HG02623 (cell line): ENCODE measurements at regions not wholly inside any gene's neighbourhood (a gene's known extent, or its start where the extent isn't known, plus 50 kb on each side); places are given as distances from the start of the nearest gene placed in this dataset.

Experiments used
- ATAC-seq: cut with Tn5 transposase; IDR thresholded peaks from one replicate; pipeline ENCODE4 v1.9.1; 2021; ENCODE audit warnings: moderate library complexity; ENCODE audit not compliant: unreplicated experiment

DNA sequence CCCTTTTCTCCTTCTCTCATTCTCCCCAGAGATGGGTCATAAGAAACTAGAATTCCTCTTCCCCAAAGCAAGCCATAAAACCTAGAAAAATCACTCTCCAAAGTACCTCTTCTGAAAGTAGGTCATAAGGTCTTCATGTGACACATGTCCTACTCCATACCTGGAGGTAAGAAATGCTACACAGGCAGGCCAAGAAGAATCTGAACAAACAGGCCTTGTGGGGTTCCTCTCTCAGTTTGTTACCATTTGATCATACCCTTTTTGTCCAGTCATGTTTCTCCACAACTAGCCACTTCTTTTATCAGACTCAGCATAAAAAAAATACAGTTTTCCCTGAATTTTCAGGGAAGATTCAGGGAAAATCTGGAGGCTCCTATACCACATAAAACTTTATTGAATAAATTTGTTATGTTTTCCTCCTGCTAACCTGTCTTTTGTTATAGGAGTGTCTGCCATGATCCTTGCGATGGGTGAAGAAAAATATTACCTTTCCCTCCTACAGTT lies 134.4 kb upstream of the LMO4 start:
- ATAC-seq = no peak

DNA sequence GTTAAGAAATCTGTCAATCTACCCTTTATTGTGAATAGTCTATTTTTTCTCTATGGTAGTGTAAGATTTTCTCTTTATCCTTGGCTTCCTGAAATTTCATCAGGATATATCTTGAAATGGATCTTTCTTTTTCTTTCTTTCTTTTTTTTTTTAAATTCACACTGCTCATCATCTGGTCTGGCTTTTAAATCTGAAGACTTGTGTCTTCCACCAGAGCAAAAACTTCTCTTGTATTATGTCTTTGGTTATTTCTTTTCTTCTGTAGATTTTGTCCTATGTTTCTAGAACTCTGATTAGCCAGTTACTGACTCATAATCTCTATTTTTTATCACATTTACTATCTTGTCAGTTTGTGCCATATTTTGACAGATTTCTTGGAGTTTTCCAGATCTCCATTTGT lies 133.8 kb upstream of the LMO4 start:
- no peak for ATAC-seq

DNA sequence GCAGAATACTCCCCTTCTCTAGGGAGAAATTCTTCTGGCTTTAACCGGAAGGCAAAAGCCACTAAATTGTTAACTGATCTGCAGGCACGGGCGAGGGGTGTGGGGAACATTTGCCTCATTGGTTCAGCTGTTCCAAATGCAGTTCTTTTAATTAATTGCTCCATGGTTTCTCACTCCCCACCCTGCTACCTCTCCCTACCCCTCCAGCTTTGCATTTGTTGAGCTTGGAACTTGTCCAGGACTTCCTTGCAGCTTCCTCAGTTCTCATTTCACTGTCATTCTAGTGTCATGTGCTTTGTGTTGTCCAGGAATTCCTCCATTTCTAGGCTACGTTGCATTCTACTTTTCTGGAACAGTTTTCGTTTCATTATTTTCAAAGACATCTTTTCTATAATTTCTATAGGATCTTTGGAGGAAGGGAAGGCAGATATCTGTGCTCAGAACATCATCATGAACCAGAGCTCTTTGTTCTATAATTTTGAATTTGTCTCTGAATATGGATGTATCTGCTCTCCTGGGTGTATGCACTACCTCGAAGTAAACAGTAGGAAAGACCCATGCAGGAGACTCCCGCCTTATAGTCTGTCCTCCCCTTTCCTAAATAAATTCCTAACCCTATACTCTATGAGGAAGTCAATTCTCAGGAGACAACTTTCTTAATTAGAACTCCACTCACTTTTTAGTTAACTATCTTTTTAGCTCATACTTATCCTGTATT lies 132.4 kb upstream of the LMO4 start:
- no peak for ATAC-seq

DNA sequence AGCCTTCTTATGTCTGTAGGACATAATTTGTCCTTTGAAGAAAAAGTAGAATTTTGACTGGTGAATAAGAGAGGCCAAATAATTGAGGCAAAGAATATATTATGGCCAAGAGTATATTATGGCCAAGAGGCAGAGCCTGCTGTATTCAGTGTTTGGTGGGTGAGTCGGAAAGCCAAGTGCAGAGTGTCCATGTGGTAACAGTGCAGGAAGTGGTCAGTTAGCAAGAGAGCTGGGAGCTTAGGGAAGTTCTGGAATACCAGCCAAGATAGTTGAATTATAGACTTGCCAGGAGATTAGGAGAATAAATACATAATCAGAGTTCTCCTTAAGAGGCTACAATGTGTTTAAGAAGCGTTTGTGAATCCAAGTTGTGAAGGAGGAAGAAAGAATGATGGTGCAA lies 131.5 kb upstream of the LMO4 start:
- ATAC-seq = no peak

DNA sequence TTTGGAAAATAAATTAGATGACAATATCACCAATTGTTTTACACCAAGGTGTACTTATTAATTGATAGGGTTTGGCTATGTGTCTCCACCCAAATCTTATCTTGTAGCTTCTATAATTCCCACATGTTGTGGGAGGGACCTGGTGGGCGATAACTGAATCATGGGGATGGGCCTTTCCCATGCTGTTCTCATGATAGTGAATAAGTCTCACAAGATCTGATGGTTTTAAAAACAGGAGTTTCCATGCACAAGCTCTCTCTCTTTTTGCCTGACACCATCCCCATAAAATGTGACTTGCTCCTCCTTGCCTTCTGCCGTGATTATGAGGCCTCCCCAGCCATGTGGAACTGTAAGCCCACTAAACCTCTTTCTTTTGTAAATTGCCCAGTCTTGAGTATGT lies 131.0 kb upstream of the LMO4 start:
- ATAC-seq = no peak

DNA sequence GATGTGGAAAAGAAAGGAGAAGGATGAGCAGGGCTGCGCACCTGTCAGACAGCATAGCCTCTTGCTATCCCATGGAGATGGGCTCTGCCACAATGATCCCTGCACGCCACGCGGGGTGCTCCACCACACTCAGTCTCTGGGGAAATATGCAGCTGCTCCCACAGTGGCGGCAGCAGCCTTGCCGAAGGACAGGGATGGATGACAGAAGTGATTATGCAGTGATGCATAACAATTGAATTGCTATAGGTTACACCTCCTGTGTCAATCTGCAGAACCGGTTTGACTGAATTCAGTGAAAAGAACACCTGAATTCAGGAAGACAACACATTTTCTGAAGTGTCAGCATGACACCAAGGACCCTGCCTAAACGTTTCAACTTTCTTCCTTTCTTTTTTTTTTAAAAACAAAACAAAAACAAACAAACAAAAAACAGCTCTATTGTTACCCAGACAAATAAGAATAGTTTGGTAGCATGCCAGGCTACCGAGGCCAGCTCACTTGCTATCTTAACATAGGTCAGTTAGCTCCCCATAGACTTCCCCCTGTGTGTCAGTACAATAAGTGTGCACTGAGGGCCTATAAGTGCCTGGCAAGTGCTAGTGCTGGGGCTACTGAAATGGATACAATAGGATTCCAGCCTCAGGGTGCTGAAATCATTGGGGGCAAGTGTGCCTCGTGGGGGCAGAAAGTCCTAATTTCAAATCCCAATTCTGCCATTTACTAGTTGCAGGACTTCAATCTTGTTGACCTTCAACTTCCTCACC lies 127.6 kb upstream of the LMO4 start:
- no peak for ATAC-seq

DNA sequence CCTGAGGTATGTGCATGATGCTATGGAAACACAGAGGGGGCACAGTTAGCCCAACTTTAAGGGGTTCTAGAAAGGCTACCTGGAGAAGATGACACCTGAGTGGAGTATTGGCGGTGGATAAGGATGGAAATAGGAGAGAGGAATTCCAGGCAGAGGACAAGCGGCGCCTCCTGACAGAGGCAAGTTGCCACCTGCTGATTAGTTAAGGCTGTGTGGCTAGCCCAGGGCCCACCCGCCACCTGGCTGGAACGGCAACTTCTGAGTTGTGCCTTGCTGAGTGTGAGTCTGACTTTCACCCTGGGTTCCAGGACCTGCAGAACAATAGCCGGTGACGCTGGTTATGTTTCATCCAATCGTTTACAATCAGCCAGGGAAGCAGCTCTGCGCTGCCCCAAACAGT lies 126.9 kb upstream of the LMO4 start:
- ATAC-seq = no peak

DNA sequence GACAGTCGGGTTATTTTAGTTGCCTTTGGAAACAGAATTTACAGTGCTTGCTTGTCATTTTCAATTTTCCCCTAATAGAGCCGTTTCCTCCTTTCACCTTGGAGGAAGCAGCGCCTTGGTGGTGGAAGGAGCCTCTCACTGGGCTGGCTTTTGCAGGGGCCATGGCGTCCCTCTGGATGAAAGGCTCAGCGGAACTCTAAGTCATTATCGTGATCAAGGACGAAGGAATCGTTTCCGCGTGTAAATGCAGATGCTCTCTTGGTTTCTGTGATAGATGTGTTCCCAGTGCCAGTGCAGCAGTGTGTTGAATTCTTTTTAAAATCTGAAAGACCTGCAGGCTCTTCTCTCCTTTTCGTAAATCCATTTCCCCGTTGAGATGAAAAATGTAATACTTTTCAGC lies 126.2 kb upstream of the LMO4 start:
- ATAC-seq = no peak

DNA sequence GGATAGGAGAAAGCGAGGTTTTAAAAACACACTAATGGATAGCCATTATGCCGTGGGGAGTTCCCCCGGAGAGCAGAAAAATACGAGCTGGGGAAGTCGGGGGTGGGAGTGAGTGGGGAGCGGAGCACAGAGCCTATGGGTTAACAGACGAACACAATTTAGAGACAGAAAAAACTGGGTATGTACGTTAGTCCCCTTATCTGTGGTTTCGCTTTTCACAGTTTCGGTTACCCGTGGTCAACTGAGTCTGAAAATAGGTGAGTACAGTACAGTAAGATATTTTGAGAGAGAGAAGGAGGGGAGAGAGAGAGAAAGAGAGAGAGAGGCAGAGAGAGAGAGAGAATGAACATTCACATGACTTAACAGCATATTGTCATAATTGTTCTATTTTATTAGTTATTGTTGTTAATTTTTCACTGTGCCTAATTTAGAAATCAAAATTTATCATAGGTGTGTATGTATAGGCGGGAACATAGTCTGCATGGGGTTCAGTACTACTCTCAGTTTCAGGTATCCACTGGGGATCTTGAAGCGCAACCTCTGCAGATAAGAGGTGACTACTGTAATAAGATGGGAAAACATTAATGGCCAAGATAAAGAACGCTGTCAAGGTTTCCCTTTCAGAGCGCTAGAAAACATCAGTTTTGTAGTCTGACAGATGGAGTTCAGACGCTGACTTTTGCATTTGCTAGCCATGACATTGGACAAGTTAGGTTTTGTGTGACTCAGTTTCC lies 125.6 kb upstream of the LMO4 start:
- ATAC-seq = peak; percentile 84

DNA sequence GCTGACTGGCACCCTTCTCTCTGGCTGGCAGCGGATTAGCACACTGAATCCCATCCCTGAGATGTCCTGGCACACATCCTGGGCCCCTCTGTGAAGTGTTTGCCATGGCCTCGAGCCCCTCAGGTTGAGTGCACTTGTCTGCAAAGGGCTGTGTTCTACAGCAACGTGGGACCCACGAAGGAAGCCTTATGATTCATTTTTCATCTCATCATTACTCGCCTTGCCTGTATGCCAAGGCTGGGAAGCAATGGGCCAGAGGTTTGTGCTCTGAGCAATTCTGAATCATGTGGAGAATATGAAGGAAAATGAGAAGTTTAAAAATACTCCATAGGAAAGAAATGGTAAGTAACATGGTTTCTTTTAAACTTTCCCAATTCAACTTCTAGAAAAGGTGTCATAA lies 124.8 kb upstream of the LMO4 start:
- no peak for ATAC-seq

DNA sequence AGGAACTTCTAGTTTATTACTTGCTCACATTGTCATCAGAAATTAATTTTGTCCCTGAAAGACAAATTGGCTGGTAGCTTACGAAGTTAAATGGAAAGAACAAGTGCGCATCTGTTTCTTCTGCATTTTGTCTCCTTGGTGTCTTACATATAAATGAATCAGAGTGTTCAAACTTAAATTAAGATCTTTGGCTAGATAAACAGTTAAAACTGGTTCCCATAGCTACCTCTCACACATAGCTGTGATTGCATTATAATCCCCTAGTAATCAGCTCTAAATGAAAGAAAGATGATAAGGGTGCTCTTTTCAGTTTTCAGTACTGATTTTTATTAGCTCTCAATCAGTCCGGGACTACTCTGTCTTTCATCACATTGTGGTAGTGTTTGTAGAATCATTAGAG lies 124.2 kb upstream of the LMO4 start:
- ATAC-seq = no peak

DNA sequence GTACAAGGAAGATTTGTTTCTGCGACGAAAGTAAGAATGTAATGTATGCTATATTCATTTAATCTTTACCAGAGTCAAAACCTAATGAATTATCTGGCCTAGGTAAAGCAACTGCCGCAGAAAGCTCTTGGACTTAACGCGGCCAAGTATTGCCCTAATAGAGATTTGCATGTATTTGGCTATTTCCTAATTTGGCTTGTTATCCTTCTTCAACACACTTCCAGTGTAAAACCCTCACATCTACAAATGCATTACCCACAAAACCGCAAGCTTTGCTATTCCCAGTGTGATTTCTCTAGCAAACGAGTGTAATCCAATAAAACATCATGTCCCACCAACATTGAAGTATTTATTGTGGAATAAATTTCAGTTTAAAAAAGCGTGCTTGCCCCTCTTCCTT lies 123.8 kb upstream of the LMO4 start:
- ATAC-seq = no peak

DNA sequence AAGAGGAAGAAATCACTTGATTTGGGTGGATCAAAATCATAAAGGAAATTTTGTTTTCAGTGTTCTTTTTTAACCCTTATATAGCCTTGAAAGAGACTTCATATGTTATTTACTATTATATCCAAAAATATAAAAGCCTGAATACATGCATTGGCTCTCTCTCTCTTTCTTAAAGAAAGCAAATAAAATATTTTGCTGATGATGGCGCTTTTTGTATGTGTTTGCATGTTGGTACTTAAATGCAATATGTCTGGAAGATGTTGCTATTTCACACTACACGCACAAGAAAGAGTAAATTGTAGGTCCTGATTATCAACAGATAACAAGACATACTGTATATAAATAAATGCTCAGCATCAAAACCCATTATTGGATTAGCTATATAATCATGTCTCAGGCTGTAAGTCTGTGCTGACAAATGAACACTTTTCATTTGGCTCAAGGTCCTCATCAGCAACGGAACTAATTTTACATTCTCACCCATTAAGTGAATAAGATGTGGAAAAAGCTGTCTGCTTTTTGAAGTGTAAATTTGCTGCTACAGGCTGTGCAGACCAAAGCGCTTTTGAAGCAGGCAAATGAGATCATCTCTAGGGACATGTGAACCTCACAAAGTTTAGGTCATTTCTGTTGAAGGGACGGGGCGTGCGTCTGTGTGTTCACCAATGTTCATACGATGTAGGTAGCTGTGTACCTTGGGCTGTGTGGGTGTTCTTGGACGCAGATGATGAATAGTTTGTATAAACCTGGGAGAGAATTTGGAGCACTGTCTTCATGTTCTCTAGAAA lies 122.4 kb upstream of the LMO4 start:
- ATAC-seq = no peak

DNA sequence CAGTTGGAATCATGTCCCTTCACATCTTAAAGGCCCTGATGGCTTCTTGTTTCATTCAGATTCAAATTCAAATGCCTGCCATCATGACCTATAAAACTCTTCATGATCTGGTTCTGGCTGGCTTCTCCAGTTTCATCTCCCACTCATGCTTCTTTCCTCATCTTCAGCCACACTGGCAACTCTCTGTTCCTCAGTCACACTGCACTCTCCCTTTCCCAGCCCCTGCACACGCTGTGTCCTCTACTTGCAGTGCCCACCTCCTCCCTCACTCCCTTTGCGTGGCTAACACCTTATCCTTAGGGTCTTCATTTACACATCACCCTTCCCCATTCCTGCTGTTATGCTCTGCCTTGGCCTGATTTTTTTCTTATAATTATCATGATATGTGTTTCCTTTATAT lies 120.6 kb upstream of the LMO4 start:
- no peak for ATAC-seq

DNA sequence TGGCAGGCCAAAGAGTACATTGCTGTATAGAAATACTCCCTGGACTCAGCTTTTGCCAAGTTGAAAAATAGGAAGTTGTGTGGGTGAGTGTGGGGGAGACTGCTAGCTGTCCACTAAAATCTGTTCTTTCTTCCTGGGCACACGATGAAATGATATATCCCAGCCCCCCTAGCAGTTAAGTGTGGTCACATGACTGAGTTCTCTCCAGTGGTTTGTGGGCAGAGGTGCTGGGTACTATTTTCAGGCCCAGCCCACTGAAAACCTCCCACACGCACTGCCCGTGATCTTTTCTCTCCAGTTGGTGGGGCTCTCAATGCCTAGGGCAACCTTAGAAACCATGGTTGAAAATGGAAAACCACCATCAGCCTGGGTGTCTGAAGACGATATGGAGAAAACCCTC lies 119.7 kb upstream of the LMO4 start:
- no peak for ATAC-seq

DNA sequence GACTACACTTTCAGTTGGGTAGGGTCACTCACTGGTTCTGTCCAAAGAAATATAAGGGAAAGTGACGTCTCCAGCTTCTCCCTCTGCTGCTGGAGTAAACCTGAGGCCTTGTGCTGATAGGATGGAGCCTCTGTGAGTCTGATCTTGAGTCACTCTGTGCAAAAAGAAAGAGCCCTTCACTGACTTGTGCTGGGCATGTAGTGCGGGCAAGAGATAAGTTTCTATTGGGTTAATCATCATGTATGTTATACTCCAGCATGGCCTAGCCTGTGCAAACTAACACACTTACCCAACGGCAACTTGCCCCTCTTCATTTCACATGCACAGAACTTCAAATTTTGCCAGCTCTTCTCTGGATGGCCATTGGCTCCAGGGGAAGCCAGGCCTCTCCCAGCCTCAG lies 118.5 kb upstream of the LMO4 start:
- ATAC-seq = no peak

DNA sequence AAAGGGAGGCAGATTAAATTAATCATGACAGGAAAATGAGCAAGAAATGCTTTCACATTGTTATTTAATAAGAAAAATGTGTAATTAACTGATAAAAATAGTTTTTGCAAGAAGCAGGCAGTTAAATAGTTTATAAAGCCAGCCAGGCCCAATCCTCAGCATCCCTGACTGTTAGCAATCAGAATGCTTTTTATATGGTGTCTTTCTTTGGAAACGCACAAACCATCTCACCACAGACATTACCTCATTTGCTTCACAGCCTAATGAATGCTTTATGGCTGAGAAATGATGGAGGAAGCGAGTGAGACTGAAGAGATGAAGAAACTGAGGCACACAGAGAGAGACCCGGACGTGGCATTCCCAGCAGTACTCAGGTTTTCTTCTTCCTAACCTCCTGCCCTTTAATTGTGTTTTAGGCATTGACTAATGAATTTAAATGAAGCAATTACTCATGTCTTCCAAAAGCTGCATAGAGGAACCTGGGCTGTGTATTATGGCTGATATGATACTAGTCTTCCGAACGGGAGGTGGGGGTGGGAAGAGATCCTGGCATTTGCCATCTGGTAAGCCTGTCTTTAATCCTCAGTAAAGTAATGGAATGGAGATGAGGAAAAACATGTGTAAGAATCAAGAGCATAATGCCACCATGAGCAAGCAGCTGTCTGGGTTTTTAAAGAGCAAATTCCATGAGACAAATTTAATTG lies 116.1 kb upstream of the LMO4 start:
- no peak for ATAC-seq

DNA sequence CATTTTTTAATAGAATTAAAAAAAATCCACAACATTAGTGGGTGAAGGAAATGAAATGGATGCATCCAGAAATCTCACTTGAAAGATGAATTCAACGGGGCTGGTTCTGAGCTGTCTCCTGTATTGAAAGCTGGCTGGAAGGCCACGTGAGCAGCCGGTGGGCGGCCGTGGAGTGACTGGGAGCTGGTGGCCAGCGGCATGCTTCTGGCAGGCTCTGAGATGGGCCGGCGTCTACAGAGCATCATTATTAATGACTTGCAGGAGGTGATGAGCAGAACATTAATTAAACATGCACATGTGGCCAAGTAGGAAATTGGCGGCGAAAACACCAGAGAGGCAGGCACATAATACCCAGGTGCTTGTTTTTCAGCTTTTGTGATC lies 115.6 kb upstream of the LMO4 start:
- ATAC-seq = no peak

DNA sequence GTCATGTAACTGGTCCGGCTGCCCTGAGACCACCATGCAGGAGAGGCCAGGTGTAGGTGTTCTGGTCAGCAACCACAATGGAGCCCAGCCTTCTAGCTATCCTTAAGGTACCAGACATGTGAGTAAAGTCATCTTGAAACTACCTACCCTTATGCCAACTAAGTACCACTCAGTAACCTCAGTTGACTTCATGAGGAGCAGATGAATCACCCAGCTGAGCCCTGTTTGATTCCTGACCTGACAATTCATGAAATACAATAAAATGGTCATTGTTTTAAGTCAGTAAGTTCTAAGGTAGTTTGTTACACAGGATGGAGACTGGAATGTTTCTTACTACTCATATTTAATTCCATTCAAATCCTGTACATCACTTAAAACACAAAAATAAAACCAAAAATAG lies 113.1 kb upstream of the LMO4 start:
- ATAC-seq = no peak

DNA sequence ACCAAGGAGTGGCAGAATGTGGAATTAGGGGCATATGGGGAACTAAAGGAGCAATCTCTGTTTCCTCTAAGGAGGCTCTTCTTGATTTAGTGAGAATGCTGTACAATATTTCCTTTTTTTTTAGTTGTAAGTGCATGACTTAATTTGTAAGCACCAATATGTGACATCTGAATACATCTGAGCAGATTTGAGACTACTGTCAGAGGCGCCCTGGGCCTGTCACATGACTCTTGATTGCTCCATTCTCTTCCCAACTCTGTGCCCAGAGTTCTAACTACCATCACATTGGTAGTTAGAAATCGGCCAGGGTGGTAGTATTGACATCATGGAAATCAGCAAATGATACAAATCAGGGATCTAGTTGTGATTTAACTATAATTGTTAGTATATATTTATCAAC lies 110.1 kb upstream of the LMO4 start:
- no peak for ATAC-seq

DNA sequence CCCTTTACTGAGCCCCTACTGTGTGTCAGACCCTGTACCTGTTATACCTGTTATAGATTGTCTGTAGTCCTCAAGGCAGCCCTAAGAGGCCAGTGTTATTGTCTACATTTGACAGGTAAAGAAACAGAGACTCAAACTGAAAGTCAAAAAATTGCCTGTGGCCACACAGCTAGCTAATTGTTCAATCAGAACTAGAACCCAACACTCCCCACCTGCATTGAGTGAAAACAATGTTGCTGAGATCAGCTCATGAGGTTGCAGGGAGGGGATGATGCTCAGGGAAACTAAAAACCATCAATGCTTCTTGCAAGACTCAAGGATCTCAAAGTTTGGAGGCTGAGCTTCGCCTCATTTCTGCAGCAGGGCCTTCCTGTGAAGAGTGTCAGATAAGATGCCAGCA lies 109.5 kb upstream of the LMO4 start:
- no peak for ATAC-seq
